GM12875 (cell line): ENCODE measurements at regions not wholly inside any gene's neighbourhood (a gene's known extent, or its start where the extent isn't known, plus 50 kb on each side); places are given as distances from the start of the nearest gene placed in this dataset.

Source experiments
- H3K4me3 ChIP-seq: one replicate; pipeline ENCODE4 v1.5.1; 2011; ENCODE audit warnings: low read depth, low read length, control low read depth
- CTCF ChIP-seq: IDR thresholded peaks from 2 replicates; pipeline ENCODE4 v1.5.1; 2011; ENCODE audit warnings: low read depth, mild to moderate bottlenecking, control low read depth, inconsistent platforms, low read length, moderate library complexity, borderline replicate concordance; ENCODE audit not compliant: insufficient read depth

- no peak overlapping the region for H3K4me3 ChIP-seq
- TF ChIP-seq CTCF, result no peak
These were observed 187.5 kb downstream of the IGLL1 start for GRCh38 chr22:23392420-23393121.

GRCh38 chr22:23391022-23391421, 189.1 kb downstream of the IGLL1 start:
- H3K4me3 ChIP-seq, result no peak overlapping the region
- no peak for TF ChIP-seq CTCF

- no peak overlapping the region for H3K4me3 ChIP-seq
- TF ChIP-seq CTCF, result no peak
These were observed 190.6 kb downstream of the IGLL1 start for GRCh38 chr22:23389271-23390071.

- no peak for TF ChIP-seq CTCF
These were observed 191.6 kb downstream of the IGLL1 start for GRCh38 chr22:23388517-23388890.

GRCh38 chr22:23387827-23388516, 192.1 kb downstream of the IGLL1 start:
- no peak for TF ChIP-seq CTCF
- H3K4me3 ChIP-seq, result no peak overlapping the region

More at GRCh38 chr22:23388517-23388890, 191.6 kb downstream of the IGLL1 start:
- H3K4me3 ChIP-seq, result no peak overlapping the region

- TF ChIP-seq CTCF, result no peak
- H3K4me3 ChIP-seq, result no peak overlapping the region
These were observed 193.1 kb downstream of the IGLL1 start for GRCh38 chr22:23386822-23387580.
